IMR-90 (cell line): ENCODE measurements at regions not wholly inside any gene's neighbourhood (a gene's known extent, or its start where the extent isn't known, plus 50 kb on each side); places are given as distances from the start of the nearest gene placed in this dataset.

Source experiments
- ATAC-seq: fragments of 200-7000 bp; cut with Tn5 transposase; 2 replicates; pipeline ENCODE4 v1.9.1; 2020; ENCODE audit warnings: low read depth, mild to moderate bottlenecking, moderate library complexity
- BruUV-seq: library from RNA; stranded (reverse); fragments of 400-500 nt; replicated peaks from 2 replicates; lab custom pipeline; 2021; lab: Mats Ljungman, UMichigan
- CTCF ChIA-PET: fragments of 300-600 bp; formaldehyde crosslinking; extraction: SDS; loops from one replicate; lab custom pipeline; 2021; ENCODE audit warnings: antibody characterized with exemption; lab: Yijun Ruan, JAX
- POLR2A ChIA-PET: fragments of 300-600 bp; sonication (Branson Sonifier 250); formaldehyde crosslinking; loops from one replicate; lab custom pipeline; 2022; ENCODE audit warnings: antibody characterized with exemption; ENCODE audit not compliant: unreplicated experiment; lab: Charles Lee
- DNase-seq: peaks from one replicate; pipeline ENCODE4 v3.0.0; 2013
- H2AFZ ChIP-seq: replicated peaks from 2 replicates; pipeline ENCODE3; 2013; ENCODE audit warnings: low read length, mild to moderate bottlenecking; ENCODE audit not compliant: poor library complexity
- H2AK5ac ChIP-seq: 2 replicates; pipeline ENCODE4 v1.6.1; 2013; ENCODE audit warnings: low read depth, low read length, inconsistent platforms
- H2AK9ac ChIP-seq: replicated peaks from 2 replicates; pipeline ENCODE3; 2013; ENCODE audit warnings: mild to moderate bottlenecking, low read depth, low read length, moderate library complexity; ENCODE audit not compliant: poor library complexity
- H2BK120ac ChIP-seq: 2 replicates; pipeline ENCODE4 v1.6.1; 2013; ENCODE audit warnings: low read depth, low read length, inconsistent platforms
- H2BK15ac ChIP-seq: 3 replicates; pipeline ENCODE4 v1.6.1; 2013; ENCODE audit warnings: low read depth, low read length, inconsistent platforms
- H2BK20ac ChIP-seq: 2 replicates; pipeline ENCODE4 v1.6.1; 2013; ENCODE audit warnings: low read depth, mild to moderate bottlenecking, inconsistent platforms, low read length, moderate library complexity
- H2BK5ac ChIP-seq: 2 replicates; pipeline ENCODE4 v1.6.1; 2013; ENCODE audit warnings: mild to moderate bottlenecking, low read depth, low read length, inconsistent platforms; ENCODE audit not compliant: poor library complexity, severe bottlenecking
- H3K14ac ChIP-seq: replicated peaks from 2 replicates; pipeline ENCODE4 v1.6.1; 2013; ENCODE audit warnings: low read depth, low read length, inconsistent platforms
- H3K18ac ChIP-seq: 2 replicates; pipeline ENCODE4 v1.6.1; 2013; ENCODE audit warnings: low read depth, low read length, control low read depth
- H3K23ac ChIP-seq: 2 replicates; pipeline ENCODE4 v1.6.1; 2013; ENCODE audit warnings: low read depth, low read length, inconsistent platforms
- H3K27ac ChIP-seq: 2 replicates; pipeline ENCODE4 v1.5.1; 2013; ENCODE audit warnings: mild to moderate bottlenecking, control low read depth, low read length; ENCODE audit not compliant: insufficient read depth
- H3K27me3 ChIP-seq: 2 replicates; pipeline ENCODE4 v1.6.1; 2013; ENCODE audit warnings: low read length; ENCODE audit not compliant: control insufficient read depth, insufficient read depth
- H3K36me3 ChIP-seq: 2 replicates; pipeline ENCODE4 v1.6.1; 2013; ENCODE audit warnings: low read length, mixed read lengths; ENCODE audit not compliant: control insufficient read depth, insufficient read depth
- H3K4ac ChIP-seq: 2 replicates; pipeline ENCODE4 v1.6.1; 2013; ENCODE audit warnings: low read depth, low read length, inconsistent platforms
- H3K4me1 ChIP-seq: 2 replicates; pipeline ENCODE4 v1.6.1; 2013; ENCODE audit warnings: low read length, mixed read lengths; ENCODE audit not compliant: control insufficient read depth, insufficient read depth
- H3K4me2 ChIP-seq: 2 replicates; pipeline ENCODE4 v1.6.1; 2013; ENCODE audit warnings: low read depth, mild to moderate bottlenecking, control low read depth, low read length, moderate library complexity
- H3K4me3 ChIP-seq: 2 replicates; pipeline ENCODE4 v1.5.1; 2013; ENCODE audit warnings: low read depth, mild to moderate bottlenecking, control low read depth, low read length, moderate library complexity; ENCODE audit not compliant: insufficient read depth
- H3K56ac ChIP-seq: 2 replicates; pipeline ENCODE4 v1.6.1; 2013; ENCODE audit warnings: low read length, inconsistent platforms; ENCODE audit not compliant: insufficient read depth; ENCODE audit errors: extremely low read depth
- H3K79me1 ChIP-seq, 2 experiments: 2 replicates each; pipeline ENCODE4 v1.6.1; 2013; ENCODE audit warnings: low read length in 2 of 2, inconsistent platforms in 1 of 2, low read depth in 1 of 2
- H3K9ac ChIP-seq: 2 replicates; pipeline ENCODE4 v1.6.1; 2013; ENCODE audit warnings: low read depth, low read length, control low read depth
- H3K9me1 ChIP-seq: 2 replicates; pipeline ENCODE4 v1.6.1; 2013; ENCODE audit warnings: low read length, inconsistent platforms; ENCODE audit not compliant: insufficient read depth
- H3K9me3 ChIP-seq: 2 replicates; pipeline ENCODE4 v1.6.1; 2013; ENCODE audit warnings: low read length; ENCODE audit not compliant: control insufficient read depth, insufficient read depth
- H4K20me1 ChIP-seq: 2 replicates; pipeline ENCODE4 v1.6.1; 2013; ENCODE audit warnings: low read length, inconsistent platforms; ENCODE audit not compliant: insufficient read depth
- H4K5ac ChIP-seq: 2 replicates; pipeline ENCODE4 v1.6.1; 2013; ENCODE audit warnings: mild to moderate bottlenecking, low read depth, low read length, control low read depth
- H4K8ac ChIP-seq, 2 experiments: 2 replicates each; pipeline ENCODE4 v1.6.1; 2013; ENCODE audit warnings: low read depth in 2 of 2, low read length in 2 of 2, control low read depth in 1 of 2, inconsistent platforms in 1 of 2
- H4K91ac ChIP-seq: 2 replicates; pipeline ENCODE4 v1.6.1; 2013; ENCODE audit warnings: low read depth, low read length, inconsistent platforms; ENCODE audit not compliant: insufficient read depth
- BHLHE40 ChIP-seq: fragments of 150-350 bp; IDR thresholded peaks from 2 replicates; pipeline ENCODE4 v1.6.1; 2016; ENCODE audit warnings: mild to moderate bottlenecking, low read depth, low read length
- CHD1 ChIP-seq: IDR thresholded peaks from 2 replicates; pipeline ENCODE4 v1.6.1; 2012; ENCODE audit warnings: low read depth, low read length, improper control_type of control experiment
- MAFK ChIP-seq: IDR thresholded peaks from 2 replicates; pipeline ENCODE4 v1.6.1; 2012; ENCODE audit warnings: low read depth, low read length, improper control_type of control experiment
- MXI1 ChIP-seq: IDR thresholded peaks from 2 replicates; pipeline ENCODE4 v1.6.1; 2012; ENCODE audit warnings: low read depth, mild to moderate bottlenecking, low read length, moderate library complexity, borderline replicate concordance
- NFE2L2 ChIP-seq: fragments of 150-350 bp; IDR thresholded peaks from 2 replicates; pipeline ENCODE4 v1.6.1; 2016; ENCODE audit warnings: low read depth, mild to moderate bottlenecking, low read length
- RCOR1 ChIP-seq: IDR thresholded peaks from 2 replicates; pipeline ENCODE4 v1.6.1; 2012; ENCODE audit warnings: mild to moderate bottlenecking, low read length, improper control_type of control experiment; ENCODE audit not compliant: insufficient replicate concordance
- RFX5 ChIP-seq: IDR thresholded peaks from 2 replicates; pipeline ENCODE4 v1.8.0; 2012; ENCODE audit warnings: low read depth, mild to moderate bottlenecking, low read length, moderate library complexity
- SMC3 ChIP-seq: fragments of 150-350 bp; IDR thresholded peaks from 2 replicates; pipeline ENCODE4 v1.6.1; 2016; ENCODE audit warnings: low read depth, mild to moderate bottlenecking, antibody characterized with exemption, low read length, moderate library complexity
- WGBS, 2 experiments: methylation state at CpG; one replicate each; pipeline versions ENCODE4 v1.1.5 to v1.1.7; 2013; ENCODE audit warnings: missing lambda C conversion rate in 2 of 2; ENCODE audit not compliant: insufficient read length in 1 of 2; ENCODE audit errors: extremely low coverage in 2 of 2; 5-methylcytosine and 5-hydroxymethylcytosine counted together
- dilution Hi-C: fragments of 300-500 bp; cut with HindIII; formaldehyde crosslinking; loops from one replicate; pipeline ENCODE4 v1.14.3; 2018; ENCODE audit warnings: low sequenced_read_pairs; ENCODE audit not compliant: unreplicated experiment
- in situ Hi-C: fragments of 300-500 bp; cut with MboI; formaldehyde crosslinking; loops from 3 replicates; pipeline ENCODE4 v1.14.3; 2019; ENCODE audit warnings: low sequenced_read_pairs, inconsistent platforms, mixed read lengths
- intact Hi-C: fragments of 100-400 bp; cut with micrococcal nuclease; formaldehyde crosslinking; loops from 2 replicates; pipeline ENCODE4 v1.10.0; 2022
- TF ChIP-seq, protein P1 (sequence below): fragments of 150-350 bp; IDR thresholded peaks from 2 replicates; pipeline ENCODE4 v1.6.1; 2016; ENCODE audit warnings: low read depth, mild to moderate bottlenecking, low read length, moderate library complexity, borderline replicate concordance
- TF ChIP-seq, protein P2 (sequence below): fragments of 150-350 bp; IDR thresholded peaks from 2 replicates; pipeline ENCODE4 v1.6.1; 2017; ENCODE audit warnings: mild to moderate bottlenecking, antibody characterized with exemption, low read length, low read depth

DNA sequence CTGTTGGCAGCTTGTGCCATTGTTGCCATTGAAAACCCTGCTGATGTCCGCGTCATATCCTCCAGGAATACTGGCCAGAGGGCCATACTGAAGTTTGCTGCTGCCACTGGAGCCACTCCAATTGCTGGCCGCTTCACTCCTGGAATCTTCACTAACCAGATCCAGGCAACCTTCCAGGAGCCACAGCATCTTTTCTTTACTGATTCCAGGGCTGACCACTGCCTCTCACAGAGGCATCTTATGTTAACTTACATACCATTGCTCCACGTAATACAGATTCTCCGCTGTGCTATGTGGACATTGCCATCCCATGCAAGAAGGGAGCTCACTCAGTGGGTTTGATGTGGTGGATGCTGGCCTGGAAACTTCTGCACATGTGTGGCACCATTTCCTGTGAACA, 221.8 kb upstream of the FAM83B start:
- H2AK5ac ChIP-seq, result no peak overlapping the region
- WGBS, 2 experiments, result no CpG with 5 or more reads among the region's 5 CpGs
- BruUV-seq, result no TSS peak
- no peaks in the 10 kb centered on the region for H3K4me1 ChIP-seq
- no peaks in the 10 kb centered on the region for H3K36me3 ChIP-seq
- H3K79me1 ChIP-seq, result no peaks in the 10 kb centered on the region
- no peaks in the 10 kb centered on the region for H4K20me1 ChIP-seq
- no peak overlapping the region for H3K56ac ChIP-seq
- H3K14ac ChIP-seq, result no peak overlapping the region
- ChIA-PET POLR2A (no interaction called here), CTCF (no interaction called here)
- no peak overlapping the region for H2AK9ac ChIP-seq
- H3K18ac ChIP-seq, result no peak overlapping the region
- H3K9me3 ChIP-seq, result no peaks in the 10 kb centered on the region
- DNase-seq (peak; percentile 76), ATAC-seq (peak; percentile 44; the same call in 1 of the 2 replicates)
- H2BK15ac ChIP-seq, result no peak overlapping the region
- TF ChIP-seq, protein P1, sequence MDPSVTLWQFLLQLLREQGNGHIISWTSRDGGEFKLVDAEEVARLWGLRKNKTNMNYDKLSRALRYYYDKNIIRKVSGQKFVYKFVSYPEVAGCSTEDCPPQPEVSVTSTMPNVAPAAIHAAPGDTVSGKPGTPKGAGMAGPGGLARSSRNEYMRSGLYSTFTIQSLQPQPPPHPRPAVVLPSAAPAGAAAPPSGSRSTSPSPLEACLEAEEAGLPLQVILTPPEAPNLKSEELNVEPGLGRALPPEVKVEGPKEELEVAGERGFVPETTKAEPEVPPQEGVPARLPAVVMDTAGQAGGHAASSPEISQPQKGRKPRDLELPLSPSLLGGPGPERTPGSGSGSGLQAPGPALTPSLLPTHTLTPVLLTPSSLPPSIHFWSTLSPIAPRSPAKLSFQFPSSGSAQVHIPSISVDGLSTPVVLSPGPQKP, result no peak
- TF ChIP-seq RCOR1, result no peak
- TF ChIP-seq NFE2L2, result no peak
- no peak for TF ChIP-seq BHLHE40
- TF ChIP-seq, protein P2, sequence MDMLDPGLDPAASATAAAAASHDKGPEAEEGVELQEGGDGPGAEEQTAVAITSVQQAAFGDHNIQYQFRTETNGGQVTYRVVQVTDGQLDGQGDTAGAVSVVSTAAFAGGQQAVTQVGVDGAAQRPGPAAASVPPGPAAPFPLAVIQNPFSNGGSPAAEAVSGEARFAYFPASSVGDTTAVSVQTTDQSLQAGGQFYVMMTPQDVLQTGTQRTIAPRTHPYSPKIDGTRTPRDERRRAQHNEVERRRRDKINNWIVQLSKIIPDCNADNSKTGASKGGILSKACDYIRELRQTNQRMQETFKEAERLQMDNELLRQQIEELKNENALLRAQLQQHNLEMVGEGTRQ, result no peak
- no peak for TF ChIP-seq MXI1
- no peak for TF ChIP-seq SMC3
- no peak for TF ChIP-seq MAFK
- no peak for TF ChIP-seq RFX5
- TF ChIP-seq CHD1, result no peak
- dilution Hi-C loops (no loop called here), intact Hi-C loops (loop anchor here (10.0 kb wide), 1 partner anchor 640 kb away; no protein-coding TSS in a partner anchor), in situ Hi-C loops (no loop called here)
- no peak overlapping the region for H2AFZ ChIP-seq
- H3K4me3 ChIP-seq, result no peak overlapping the region
- peaks cover 3% of the 10 kb centered on the region; the same call in 1 of the 2 replicates for H3K9me1 ChIP-seq
- no peaks in the 10 kb centered on the region for H3K27me3 ChIP-seq
- no peak overlapping the region for H4K8ac ChIP-seq
- H2BK120ac ChIP-seq, result no peak overlapping the region
- no peak overlapping the region for H4K5ac ChIP-seq
- H3K4ac ChIP-seq, result no peak overlapping the region
- H3K23ac ChIP-seq, result no peak overlapping the region
- H4K91ac ChIP-seq, result no peak overlapping the region
- H3K9ac ChIP-seq, result no peak overlapping the region
- no peak overlapping the region for H2BK20ac ChIP-seq
- no peak overlapping the region for H3K4me2 ChIP-seq
- H2BK5ac ChIP-seq, result no peak overlapping the region
- no peak overlapping the region for H3K27ac ChIP-seq
